SK-N-MC (cell line): ENCODE measurements at regions not wholly inside any gene's neighbourhood (a gene's known extent, or its start where the extent isn't known, plus 50 kb on each side); places are given as distances from the start of the nearest gene placed in this dataset.

ENCODE experiments used
- DNase-seq: peaks from one replicate; pipeline ENCODE4 v3.0.0-alpha.2; 2011; ENCODE audit warnings: low read depth, low spot score
- H3K27ac ChIP-seq: fragments of 200-600 bp; sonication (generic); 2 replicates; pipeline ENCODE4 v1.5.1; 2016; ENCODE audit warnings: mixed run types
- H3K36me3 ChIP-seq: fragments of 200-600 bp; sonication (generic); 2 replicates; pipeline ENCODE4 v1.6.1; 2017; ENCODE audit warnings: antibody characterized with exemption, low read length, mixed read lengths; ENCODE audit not compliant: insufficient read depth
- H3K4me3 ChIP-seq: fragments of 200-600 bp; sonication (generic); 2 replicates; pipeline ENCODE4 v1.5.1; 2016
- H3K9ac ChIP-seq: fragments of 200-600 bp; sonication (generic); 2 replicates; pipeline ENCODE4 v1.8.0; 2017; ENCODE audit warnings: mixed run types, mixed read lengths; ENCODE audit not compliant: insufficient read length
- H3K9me3 ChIP-seq: fragments of 200-600 bp; sonication (generic); 2 replicates; pipeline ENCODE4 v1.6.1; 2017; ENCODE audit warnings: low read depth, mild to moderate bottlenecking, antibody characterized with exemption, low read length, moderate library complexity, mixed read lengths
- EZH2 ChIP-seq: fragments of 200-600 bp; sonication (generic); IDR thresholded peaks from one replicate; pipeline ENCODE4 v1.6.1; 2017; ENCODE audit warnings: antibody characterized with exemption
- FOXP2 ChIP-seq: optimal IDR thresholded peaks from 2 replicates; pipeline ENCODE3; 2011; ENCODE audit warnings: mild to moderate bottlenecking, moderate library complexity; ENCODE audit not compliant: insufficient read depth; ENCODE audit errors: extremely low read length, control extremely low read depth
- POLR2AphosphoS5 ChIP-seq: IDR thresholded peaks from 2 replicates; pipeline ENCODE4 v1.6.1; 2012; ENCODE audit warnings: mild to moderate bottlenecking, low read depth, low read length, borderline replicate concordance

DNA sequence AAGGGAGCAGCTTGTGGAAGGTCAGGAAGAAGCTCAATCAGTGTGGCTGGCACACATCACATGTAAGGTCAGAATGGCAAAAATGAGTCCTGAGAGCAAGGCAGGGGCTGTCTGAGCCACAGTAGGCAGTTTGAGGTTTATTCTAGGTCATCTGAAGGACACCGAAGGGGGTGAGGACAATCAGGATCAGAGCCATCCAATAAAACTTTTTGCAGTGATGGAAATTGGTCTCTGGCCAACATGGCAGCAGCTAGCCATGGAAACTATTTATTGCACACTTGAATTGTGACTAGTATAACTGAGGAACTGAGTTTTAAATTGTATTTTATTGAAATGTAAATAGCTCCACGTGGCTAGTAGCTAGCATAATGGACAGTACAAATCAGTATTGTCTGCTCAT lies 97.0 kb upstream of the CACNA1E start:
- TF ChIP-seq POLR2AphosphoS5 (no peak), FOXP2 (no peak), EZH2 (no peak)
- no peak overlapping the region for H3K4me3 ChIP-seq
- no peaks in the 10 kb centered on the region for H3K36me3 ChIP-seq
- H3K9me3 ChIP-seq = no peaks in the 10 kb centered on the region
- no peak overlapping the region for H3K27ac ChIP-seq
- H3K9ac ChIP-seq = no peak overlapping the region
- DNase-seq = no peak

DNA sequence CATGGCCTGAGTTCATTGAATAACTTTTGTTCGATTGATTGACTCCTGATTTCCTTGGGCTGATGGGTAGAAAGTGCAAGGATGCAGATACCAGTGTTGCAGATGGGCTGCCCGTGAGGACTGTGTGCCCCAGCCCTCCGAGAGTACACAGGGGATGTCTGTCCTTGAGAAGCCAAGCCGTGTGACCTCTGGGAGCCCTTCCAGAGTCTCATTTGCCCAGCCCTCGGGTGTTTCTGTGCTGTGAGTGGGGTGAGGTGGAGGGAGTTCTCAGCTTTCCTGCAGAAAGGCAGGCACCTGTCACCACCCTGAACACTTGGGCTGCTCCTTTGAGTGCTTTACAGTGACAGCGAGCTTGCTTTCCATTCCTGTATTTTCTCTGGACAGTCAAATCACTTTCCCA lies 96.4 kb upstream of the CACNA1E start:
- TF ChIP-seq FOXP2 = no peak
- no peak for TF ChIP-seq EZH2
- no peak for TF ChIP-seq POLR2AphosphoS5
- DNase-seq = no peak
- no peaks in the 10 kb centered on the region for H3K9me3 ChIP-seq
- H3K27ac ChIP-seq = no peak overlapping the region
- H3K9ac ChIP-seq = no peak overlapping the region
- H3K4me3 ChIP-seq = no peak overlapping the region
- H3K36me3 ChIP-seq = no peaks in the 10 kb centered on the region

DNA sequence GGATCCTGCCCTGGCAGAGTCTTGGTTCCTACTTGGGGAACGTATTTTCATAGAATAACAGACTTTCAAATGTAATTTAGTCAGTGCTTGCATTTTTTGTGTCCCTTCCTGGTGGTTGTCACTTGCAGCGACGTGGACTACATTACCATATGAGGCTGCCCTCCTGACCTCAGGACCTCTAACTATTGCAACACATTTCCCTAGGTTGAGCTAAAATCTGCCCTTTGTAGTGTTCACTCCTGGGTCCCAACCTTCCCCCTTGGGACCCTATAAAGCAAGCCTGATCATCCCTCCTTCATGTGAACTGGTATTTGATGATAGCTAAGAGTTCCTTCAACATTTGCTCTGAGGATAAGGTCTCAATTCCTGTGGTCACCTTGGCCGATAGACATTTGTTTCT lies 95.6 kb upstream of the CACNA1E start:
- no peak overlapping the region for H3K9ac ChIP-seq
- no peak overlapping the region for H3K27ac ChIP-seq
- no peaks in the 10 kb centered on the region for H3K36me3 ChIP-seq
- H3K4me3 ChIP-seq = no peak overlapping the region
- H3K9me3 ChIP-seq = no peaks in the 10 kb centered on the region
- TF ChIP-seq FOXP2 (no peak), POLR2AphosphoS5 (no peak), EZH2 (no peak)
- no peak for DNase-seq

DNA sequence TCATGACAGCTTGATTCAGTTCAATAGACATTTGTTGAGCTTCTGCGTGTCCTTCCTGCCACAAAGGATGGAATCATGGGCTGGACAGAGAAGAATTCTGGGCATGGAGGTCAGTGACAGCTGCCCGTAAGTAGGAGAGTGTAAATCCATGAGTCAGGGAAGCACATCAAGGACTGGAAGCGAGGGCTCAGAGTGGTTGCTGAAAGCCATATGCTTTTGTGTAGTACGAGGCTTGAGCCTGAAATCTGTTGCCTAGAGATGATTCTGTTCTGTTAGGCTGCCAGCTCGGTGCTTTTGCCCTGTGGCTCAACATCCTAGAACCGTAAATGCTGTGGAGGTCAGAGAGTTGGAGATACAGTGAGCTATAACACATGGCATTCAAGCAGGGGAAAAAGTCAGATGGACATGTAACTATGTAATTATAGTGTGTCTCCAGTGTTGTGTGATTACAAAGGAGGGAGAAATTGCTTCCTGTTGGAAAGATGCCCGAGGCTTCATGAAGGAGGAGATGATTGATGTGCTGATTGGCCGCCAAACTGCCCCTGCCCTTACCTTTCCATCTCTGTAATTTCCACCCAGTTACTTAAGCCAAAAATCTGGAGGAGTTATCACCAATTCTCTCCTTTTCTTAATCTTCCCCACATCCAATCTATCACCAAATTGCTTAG lies 92.8 kb upstream of the CACNA1E start:
- no peak overlapping the region for H3K4me3 ChIP-seq
- no peak overlapping the region for H3K9ac ChIP-seq
- H3K9me3 ChIP-seq = no peaks in the 10 kb centered on the region
- H3K27ac ChIP-seq = no peak overlapping the region
- no peak for DNase-seq
- H3K36me3 ChIP-seq = no peaks in the 10 kb centered on the region
- TF ChIP-seq EZH2 = no peak
- TF ChIP-seq POLR2AphosphoS5 = no peak
- no peak for TF ChIP-seq FOXP2

DNA sequence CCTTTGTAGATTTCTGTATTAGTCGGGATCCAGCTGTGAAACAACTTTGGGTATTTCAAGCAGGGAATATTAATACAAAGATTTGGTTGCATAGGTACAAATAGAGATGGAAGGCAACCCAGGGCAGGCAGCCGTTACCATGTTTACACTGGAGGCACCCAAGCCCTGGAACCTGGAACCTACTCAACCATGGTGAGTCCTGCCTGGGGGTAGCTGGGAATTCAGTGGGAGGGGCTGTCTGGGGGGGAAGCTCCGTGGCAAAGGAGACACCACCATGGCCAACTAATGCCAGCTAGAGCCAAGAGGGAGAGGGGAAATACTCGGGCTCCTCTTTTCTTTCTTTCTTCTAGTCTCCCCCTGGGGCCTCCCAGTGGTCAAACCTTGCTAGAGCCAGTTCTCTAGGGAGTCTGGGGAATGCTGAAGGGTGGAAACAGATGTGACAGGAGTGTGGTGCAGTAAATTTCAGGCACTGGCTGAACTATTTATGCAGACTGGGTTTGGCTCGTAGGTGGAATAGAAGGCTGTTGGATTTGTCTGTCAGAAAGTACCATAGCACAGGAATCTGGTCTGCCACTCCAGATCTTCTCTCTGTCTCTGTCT lies 91.9 kb upstream of the CACNA1E start:
- Histone ChIP-seq H3K36me3 (no peaks in the 10 kb centered on the region), H3K9me3 (no peaks in the 10 kb centered on the region), H3K27ac (no peak overlapping the region), H3K9ac (no peak overlapping the region), H3K4me3 (no peak overlapping the region)
- TF ChIP-seq EZH2 (no peak), POLR2AphosphoS5 (no peak), FOXP2 (no peak)
- DNase-seq = no peak

DNA sequence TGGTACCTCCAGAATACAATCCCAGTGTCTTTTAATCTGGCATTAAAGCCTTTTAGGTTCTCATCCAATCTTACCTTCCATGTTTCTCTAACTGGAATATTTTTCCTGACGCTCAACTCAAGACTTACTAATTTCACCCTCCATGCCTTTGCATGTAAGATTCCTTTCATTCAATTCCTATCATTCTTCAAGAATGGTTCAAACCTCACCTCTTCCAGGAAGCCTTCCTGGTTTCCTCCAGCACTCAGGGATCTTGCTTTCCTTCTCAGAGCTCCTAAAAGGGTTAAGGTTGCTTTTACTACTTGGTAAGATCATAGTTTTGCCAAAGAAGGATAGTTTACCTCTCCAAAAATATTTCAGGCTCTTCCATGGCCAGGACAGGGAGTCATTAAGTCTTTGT lies 91.2 kb upstream of the CACNA1E start:
- Histone ChIP-seq H3K27ac (no peak overlapping the region), H3K4me3 (no peak overlapping the region), H3K9ac (no peak overlapping the region), H3K36me3 (no peaks in the 10 kb centered on the region), H3K9me3 (no peaks in the 10 kb centered on the region)
- TF ChIP-seq POLR2AphosphoS5 (no peak), FOXP2 (no peak), EZH2 (no peak)
- DNase-seq = no peak

DNA sequence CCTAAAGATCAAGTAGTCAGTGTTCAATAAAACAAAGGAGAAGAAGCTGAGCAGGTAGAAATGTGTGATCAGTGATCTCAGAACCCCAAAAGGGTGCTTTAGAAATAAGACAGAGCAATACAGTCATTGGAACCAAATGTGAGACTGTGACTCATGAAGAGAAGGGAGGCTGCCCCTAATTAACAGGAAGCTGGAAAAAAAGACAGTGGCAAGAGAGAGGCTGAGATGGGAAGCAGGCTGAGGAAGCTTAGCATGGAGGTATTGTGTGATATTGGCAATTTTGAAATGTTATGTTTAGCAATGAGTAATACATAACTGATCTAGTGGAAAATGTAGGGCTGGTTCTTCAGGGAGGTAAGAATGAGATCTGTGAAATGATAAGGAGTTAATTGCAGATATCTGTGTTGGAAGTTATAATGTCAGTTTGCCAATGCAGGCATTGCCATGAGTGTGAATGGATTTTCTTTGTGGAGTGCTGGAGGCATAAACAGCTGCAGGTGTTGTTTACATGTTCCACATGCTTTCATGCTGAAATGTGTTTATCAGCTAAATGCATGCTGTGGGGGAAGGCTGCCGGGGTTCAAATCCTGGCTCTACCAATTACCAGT lies 90.6 kb upstream of the CACNA1E start:
- Histone ChIP-seq H3K9ac (no peak overlapping the region), H3K4me3 (no peak overlapping the region), H3K36me3 (no peaks in the 10 kb centered on the region), H3K9me3 (no peaks in the 10 kb centered on the region), H3K27ac (no peak overlapping the region)
- TF ChIP-seq POLR2AphosphoS5 = no peak
- DNase-seq = no peak

DNA sequence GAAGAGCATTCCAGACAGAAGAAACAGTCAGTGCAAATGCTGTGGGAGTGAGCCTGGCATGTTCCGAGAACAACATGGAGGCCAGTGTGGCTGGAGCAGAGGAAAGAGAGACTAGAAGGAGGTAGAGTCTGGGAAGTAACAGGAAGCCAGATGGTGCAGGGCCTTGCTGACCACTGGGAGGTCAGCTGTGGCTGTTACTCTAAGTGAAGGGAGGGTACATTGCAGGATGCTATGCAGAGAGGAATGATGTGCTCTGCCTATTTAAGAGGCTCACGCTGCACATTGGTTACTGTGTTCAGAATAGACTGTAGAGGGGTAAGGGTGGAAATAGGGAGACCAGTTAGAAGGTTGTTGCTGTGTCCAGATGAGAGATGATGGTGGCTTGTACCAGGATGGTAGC lies 88.6 kb upstream of the CACNA1E start:
- Histone ChIP-seq H3K36me3 (no peaks in the 10 kb centered on the region), H3K9me3 (no peaks in the 10 kb centered on the region), H3K4me3 (no peak overlapping the region), H3K9ac (no peak overlapping the region), H3K27ac (no peak overlapping the region)
- no peak for DNase-seq
- no peak for TF ChIP-seq EZH2
- TF ChIP-seq FOXP2 = no peak
- no peak for TF ChIP-seq POLR2AphosphoS5

DNA sequence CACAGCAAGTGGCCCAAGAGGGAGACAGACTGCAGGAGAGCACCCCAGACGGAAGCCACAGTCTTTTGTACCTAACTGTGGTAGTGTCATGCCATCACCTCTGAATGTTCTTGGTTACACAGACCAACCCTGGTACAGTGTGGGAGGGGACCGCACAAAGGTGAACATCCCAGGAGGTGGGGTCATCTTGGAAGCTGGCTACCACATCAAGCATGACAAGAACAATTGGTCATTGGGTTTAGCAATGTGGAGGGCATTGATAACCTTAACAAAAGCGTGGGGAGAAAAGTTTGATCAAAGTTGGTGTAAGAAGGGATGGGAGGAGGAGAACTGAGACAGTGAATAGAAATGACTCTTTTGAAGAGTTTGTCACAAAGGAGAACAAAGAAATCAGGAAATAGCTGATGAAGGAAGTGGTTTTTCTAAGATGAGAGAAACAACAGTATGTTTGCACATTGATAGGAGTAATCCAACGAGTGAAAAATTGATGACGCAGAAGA lies 87.1 kb upstream of the CACNA1E start:
- Histone ChIP-seq H3K27ac (no peak overlapping the region), H3K9me3 (no peaks in the 10 kb centered on the region), H3K4me3 (no peak overlapping the region), H3K9ac (no peak overlapping the region), H3K36me3 (no peaks in the 10 kb centered on the region)
- no peak for TF ChIP-seq FOXP2
- no peak for TF ChIP-seq EZH2
- no peak for TF ChIP-seq POLR2AphosphoS5
- no peak for DNase-seq
